Fibroblast of skin of back (primary cell): ENCODE measurements at regions not wholly inside any gene's neighbourhood (a gene's known extent, or its start where the extent isn't known, plus 50 kb on each side); places are given as distances from the start of the nearest gene placed in this dataset.
A peak's percentile ranks its signal among the peaks of the same experiment; 100 is the strongest.
"Not testable (repeated sequence)": the region's sequence is repeated elsewhere in the genome, so short reads cannot be mapped to it uniquely, and the experiment has no call there.

ENCODE experiments used
- DNase-seq: peaks from one replicate; pipeline ENCODE4 v3.0.0-alpha.2; 2013

GRCh38 chr3:155995525-155996370, 124.6 kb upstream of the KCNAB1 start:
- peak; percentile 54 for DNase-seq

DNA sequence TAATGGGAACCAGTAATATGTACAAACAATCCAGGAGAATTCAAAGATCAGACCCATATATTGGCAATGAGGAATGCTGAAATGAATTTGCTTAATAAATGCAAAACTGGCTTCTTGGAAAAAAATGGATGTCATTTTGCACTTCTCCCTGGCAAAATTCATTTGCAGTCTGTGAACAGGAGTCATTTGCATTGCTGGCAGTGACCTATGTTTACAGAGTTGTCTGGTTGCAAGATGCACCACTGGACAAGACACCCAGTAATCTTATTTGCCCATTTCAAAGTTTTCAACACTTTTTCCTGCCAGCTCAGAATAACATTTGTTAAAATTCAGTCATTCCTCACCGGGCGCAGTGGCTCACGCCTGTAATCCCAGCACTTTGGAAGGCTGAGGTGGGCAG, 123.5 kb upstream of the KCNAB1 start:
- no peak for DNase-seq

DNA sequence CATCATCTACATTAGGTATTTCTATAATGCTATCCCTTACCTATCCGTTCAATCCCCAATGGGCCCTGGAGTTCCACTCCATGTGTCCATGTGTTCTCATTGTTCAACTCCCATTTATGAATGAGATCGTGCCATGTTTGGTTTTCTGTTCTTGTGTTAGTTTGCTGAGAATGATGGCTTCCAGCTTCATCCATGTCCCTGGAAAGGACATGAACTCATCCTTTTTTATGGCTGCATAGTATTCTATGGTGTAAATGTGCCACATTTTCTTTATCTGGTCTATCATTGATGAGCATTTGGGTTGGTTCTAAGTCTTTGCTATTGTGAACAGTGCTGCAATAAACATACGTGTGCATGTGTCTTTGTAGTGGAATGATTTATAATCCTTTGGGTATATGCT, 122.2 kb upstream of the KCNAB1 start:
- not testable (repeated sequence) for DNase-seq

DNA sequence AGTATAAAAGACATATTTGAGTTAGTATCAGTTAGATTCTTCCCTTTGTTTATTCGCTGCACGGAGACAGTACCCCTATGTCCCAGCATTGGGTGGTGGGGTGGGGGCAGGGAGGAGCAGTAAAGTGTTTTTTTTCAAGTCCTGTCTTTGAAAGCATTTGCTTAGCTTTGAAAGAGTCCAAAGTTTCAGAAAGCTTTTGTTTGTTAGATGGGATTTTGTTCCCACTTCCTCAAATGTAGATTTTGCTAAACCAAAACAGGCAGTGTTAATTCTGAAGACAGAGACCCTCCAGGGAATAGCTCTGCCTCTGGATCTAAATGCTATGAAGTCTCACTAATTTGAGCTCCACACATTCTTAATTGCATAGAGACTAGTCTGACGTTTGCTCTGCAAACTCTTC, 114.6 kb upstream of the KCNAB1 start:
- DNase-seq = no peak

- no peak for DNase-seq
Measured at GRCh38 chr3:156010829-156011228, 109.5 kb upstream of the KCNAB1 start.

DNA sequence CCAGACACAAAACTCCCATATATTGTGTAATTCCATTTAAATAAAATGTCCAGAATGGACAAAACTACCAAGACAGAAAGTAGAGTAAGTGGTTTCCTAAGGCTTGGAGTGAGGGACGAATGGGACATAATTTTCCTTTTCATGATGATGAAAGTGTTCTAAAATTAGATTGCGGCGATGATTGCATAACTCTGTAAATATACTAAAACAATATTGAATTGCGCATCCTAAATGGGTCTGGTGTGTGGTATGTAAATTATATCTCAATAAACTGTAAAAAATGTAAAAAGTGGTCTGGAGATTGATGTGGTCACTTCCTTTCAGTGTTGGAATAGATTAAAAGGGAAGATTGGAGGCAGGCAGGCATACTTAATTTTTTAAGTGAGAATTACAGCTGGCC, 105.9 kb upstream of the KCNAB1 start:
- DNase-seq = no peak

DNA sequence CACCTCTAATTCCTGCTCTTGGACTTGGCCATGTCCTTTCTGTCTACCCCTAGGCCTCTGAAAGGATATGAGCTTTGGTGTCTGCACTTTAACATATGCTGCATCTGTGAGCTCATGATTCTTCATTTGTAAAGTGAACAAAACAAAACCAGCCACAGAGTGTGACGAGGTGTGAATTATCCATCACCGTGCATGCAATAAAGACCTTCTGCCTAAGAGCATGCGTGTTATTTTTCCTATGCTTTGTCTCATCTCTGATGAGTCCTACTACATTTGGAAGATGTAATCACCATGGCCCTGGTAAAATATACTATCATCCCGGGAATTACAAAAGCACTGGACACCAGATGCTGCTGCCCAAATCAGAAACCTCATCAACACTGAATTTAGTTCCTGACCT, 103.5 kb upstream of the KCNAB1 start:
- no peak for DNase-seq

DNA sequence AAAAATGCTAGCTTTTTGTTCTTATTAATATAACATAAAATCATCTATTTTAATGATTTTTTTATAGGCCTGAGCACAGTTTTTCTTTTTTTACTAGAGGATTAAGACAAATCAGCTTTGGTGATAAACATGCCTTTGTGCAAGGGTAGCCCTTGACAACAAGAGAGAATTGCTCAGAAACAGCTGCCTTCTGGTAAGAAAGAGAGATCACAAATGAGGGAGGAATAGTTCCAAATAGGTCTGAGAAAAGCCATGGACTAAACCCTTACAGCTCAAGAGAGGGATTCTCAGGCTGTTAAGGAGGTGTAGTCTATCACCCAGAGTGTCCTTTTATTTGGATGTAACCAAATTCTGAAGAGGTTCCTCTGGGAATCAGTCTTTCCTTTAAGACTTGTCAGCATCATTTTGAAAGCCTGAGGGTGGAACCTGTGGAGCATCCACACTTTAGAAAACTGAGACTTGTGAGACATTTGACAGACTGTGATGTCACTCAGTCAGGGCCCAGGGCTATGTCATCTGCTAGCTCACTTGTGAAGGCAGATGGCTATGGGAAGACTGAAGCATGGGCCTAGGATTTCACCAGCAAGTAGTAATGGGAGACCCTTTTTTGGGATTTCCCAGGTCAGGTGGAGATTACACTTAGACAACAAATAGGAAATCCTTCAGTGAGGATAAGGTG, 102.9 kb upstream of the KCNAB1 start:
- DNase-seq = no peak

GRCh38 chr3:156024904-156025533, 95.4 kb upstream of the KCNAB1 start:
- DNase-seq = peak; percentile 39

- no peak for DNase-seq
Measured at GRCh38 chr3:156029208-156029607, 91.2 kb upstream of the KCNAB1 start.

GRCh38 chr3:156030723-156031122, 89.7 kb upstream of the KCNAB1 start:
- DNase-seq = no peak

- no peak for DNase-seq
Measured at GRCh38 chr3:156033428-156033827, 87.0 kb upstream of the KCNAB1 start.

DNA sequence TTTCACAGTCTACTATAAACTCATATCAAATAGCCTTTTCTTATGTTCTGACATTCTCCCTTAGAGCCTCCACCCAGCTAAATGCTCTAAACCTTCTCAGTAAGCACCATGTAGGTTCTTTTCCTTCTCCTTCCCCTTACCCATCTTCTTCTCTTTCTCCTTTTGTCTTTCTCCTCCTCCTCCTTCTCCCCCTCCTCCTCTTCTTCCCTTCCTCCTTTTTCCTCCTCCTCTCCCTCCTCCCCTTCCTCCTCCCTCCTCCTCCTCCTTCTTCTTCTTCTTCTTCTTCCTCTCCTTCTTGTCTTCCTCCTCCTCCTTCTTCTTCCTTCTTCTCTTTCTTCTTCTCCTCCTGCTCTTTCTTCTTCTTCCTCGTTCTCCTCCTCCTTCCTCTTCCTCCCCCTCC, 85.2 kb upstream of the KCNAB1 start:
- no peak for DNase-seq

DNA sequence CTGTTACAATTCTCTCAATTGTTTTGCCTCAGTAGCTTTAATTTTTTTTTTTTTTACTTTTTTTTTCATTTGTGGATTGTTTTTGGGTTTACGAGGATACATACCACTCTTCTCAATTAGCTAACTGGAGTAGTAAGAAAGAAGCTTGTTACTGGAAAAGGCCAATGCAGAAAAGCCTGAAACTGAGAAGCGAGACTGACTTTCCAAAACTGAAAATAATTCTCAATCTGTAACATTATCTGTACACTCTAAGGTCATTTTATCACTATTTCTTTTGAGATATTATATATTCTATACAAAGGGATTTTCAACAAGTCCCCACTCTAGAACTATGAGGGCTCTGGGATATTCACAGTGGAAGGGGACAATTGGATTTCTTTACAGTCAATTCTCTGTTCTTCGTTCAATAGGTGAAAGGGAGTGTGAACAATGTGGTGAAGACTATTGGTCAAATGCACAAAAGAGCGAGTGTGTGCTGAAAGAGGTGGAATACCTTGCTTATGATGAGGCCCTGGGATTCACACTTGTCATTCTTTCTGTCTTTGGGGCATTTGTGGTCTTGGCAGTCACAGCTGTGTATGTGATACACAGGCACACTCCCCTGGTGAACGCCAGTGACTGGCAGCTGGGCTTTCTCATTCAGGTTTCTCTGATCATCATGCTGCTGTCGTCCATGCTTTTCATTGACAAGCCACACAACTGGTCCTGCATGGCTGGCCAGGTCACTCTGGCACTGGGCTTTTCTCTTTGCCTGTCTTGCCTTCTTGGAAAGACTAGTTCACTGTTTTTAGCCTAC, 83.9 kb upstream of the KCNAB1 start:
- no peak for DNase-seq

DNA sequence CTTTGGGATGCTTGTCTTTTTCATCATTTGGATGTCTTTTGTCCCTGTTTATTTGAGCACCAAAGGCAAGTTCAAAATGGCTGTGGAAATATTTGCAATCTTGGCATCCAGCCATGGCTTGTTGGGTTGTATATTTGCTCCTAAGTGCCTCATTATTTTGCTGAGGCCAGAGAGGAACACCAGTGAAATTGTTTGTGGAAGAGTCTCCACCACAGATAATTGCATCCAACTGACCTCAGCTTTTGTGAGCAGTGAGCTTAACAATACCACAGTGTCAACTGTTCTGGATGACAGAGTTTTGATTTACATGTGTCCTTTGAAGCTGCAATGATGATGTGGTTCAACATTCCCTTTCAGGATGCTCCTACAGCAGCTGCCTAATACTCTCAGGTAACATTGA, 83.0 kb upstream of the KCNAB1 start:
- DNase-seq = no peak

DNA sequence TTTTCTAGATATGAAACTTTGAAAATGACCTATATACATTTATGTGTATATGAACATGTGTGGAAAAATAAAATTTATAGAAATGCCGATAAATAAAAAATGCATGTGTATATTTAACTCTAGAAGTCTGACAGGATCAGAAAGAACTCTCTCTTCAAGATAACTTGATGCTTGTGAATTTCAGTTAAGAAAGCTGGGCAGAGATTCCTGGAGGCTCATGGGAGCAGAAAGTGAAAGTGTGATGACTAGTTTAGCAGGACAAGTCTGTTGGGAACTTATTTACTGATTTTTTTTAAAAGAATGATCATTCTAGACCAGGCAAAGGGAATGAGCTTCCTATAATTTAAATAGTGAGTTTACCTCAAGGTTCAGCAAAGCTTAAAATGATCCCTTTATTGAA, 81.5 kb upstream of the KCNAB1 start:
- DNase-seq = peak; percentile 7

DNA sequence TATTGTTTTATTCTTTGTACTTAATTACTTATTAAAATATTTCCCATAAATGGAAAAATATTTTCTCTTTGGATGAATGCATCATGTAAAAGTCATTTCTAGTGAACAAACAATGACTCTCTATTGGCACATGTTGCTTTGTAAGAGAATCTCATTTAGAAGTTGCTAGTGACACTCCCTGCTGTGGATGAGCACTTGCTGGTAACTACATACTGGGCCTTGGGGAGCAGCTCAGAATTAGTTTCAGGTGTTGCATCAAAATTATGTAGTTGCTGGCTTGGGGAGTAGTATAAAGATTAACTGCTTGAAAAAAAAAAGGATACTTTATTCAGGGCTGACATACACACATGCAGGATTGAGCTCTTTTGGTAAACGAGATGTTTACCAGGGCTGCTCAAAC, 80.3 kb upstream of the KCNAB1 start:
- no peak for DNase-seq

- DNase-seq = not testable (repeated sequence)
Measured at GRCh38 chr3:156041216-156041841, 79.0 kb upstream of the KCNAB1 start.

DNA sequence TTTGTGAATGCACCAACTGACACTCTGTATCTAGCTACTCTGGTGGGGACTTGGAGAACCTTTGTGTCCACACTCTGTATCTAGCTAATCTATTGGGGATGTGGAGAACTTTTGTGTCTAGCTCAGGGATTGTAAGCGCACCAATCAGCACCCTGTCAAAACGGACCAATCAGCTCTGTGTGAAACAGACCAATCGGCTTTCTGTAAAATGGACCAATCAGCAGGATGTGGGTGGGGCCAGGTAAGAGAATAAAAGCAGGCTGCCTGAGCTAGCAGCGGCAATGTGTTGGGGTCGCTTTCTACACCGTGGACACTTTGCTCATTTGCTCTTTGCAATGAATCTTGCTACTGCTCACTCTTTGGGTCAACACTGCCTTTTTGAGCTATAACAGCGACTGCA, 78.5 kb upstream of the KCNAB1 start:
- DNase-seq = not testable (repeated sequence)

DNA sequence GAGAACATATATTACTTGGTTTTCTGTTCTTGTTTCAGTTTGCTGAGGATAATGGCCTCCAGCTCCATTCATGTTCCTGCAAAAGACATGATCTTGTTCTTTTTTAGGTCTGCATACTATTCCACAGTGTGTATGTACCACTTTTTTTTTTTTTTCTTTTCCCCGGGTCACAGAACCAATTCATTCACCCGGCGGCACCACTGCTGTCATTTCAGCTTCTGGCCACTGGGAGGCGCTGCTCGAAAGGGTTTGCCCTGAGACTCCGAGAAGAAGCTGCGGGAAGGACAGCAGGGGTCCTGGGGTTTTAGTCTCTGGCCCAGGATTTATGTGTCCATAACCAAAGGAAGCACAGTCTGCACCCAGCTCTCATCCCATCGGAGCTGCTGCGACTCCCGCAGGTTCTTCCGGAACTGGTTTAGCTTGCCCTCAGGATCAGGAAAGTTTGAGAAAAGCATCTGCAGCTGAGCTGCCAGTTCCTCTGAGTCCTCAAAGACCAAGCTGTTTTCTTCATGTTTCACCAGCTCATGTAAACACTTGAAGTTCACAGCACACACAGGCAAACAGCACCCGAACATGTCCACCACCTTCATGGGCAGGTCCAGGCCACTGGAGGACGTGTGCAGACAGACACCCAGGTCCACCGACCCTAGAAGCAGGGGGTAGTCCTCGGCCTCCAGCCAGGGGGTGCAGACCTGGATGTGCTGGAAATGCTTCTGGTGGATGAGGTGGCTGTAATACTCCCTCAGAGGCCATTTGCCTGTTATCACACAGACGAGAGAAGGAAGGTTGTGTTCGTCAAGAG, 76.3 kb upstream of the KCNAB1 start:
- peak; percentile 21 for DNase-seq

- DNase-seq = no peak
Measured at GRCh38 chr3:156044634-156044975, 75.8 kb upstream of the KCNAB1 start.

DNA sequence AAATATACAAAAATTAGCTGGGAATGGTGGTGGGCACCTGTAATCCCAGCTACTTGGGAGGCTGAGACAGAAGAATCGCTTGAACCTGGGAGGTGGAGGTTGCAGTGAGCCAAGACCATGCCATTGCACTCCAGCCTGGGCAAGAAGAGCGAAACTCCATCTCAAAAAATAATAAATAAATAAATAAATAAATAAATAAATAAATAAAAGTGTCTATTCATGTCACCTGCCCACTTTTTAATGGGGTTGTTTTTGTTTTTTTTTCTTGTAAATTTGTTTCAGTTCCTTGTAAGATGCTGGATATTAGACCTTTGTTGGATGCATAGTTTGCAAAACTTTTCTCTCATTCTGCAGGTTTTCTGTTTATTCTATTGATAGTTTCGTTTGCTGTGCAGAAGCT, 71.9 kb upstream of the KCNAB1 start:
- DNase-seq = not testable (repeated sequence)
